ENCODE measurements at regions not wholly inside any gene's neighbourhood (a gene's known extent, or its start where the extent isn't known, plus 50 kb on each side); places are given as distances from the start of the nearest gene placed in this dataset.
"Not testable (repeated sequence)": the region's sequence is repeated elsewhere in the genome, so short reads cannot be mapped to it uniquely, and the experiment has no call there.

- H4K20me1 ChIP-seq (ENCODE audit: insufficient read depth, low read length); H3K9me2 ChIP-seq (ENCODE audit: low read depth, low read length); H3K4me3 ChIP-seq (ENCODE audit: low read depth, low read length, poor library complexity, severe bottlenecking); H3K27me3 ChIP-seq (ENCODE audit: insufficient read depth, low read length); H3F3A ChIP-seq (ENCODE audit: insufficient read depth, low read length); H3K9ac ChIP-seq (ENCODE audit: low read length); H3K27ac ChIP-seq (ENCODE audit: low read depth, low read length, poor library complexity, severe bottlenecking); H3K36me3 ChIP-seq (ENCODE audit: insufficient read depth, low read length); H3K4me1 ChIP-seq (ENCODE audit: insufficient read depth, low read length, severe bottlenecking); H2AFZ ChIP-seq (ENCODE audit: low read length); H3K4me2 ChIP-seq (ENCODE audit: low read length); H3K9me3 ChIP-seq (ENCODE audit: low read length); H3K79me2 ChIP-seq (ENCODE audit: insufficient read depth, low read length): not testable (repeated sequence)
Measured at GRCh38 chr11:71656513-71656912, 73.8 kb upstream of the KRTAP5-11 start.

- H3K9me3 ChIP-seq (ENCODE audit: low read length); H3F3A ChIP-seq (ENCODE audit: insufficient read depth, low read length); H3K9ac ChIP-seq (ENCODE audit: low read length); H3K27ac ChIP-seq (ENCODE audit: low read depth, low read length, poor library complexity, severe bottlenecking); H3K9me2 ChIP-seq (ENCODE audit: low read depth, low read length); H3K36me3 ChIP-seq (ENCODE audit: insufficient read depth, low read length); H3K4me1 ChIP-seq (ENCODE audit: insufficient read depth, low read length, severe bottlenecking); H3K79me2 ChIP-seq (ENCODE audit: insufficient read depth, low read length); H4K20me1 ChIP-seq (ENCODE audit: insufficient read depth, low read length); H3K4me2 ChIP-seq (ENCODE audit: low read length); H3K4me3 ChIP-seq (ENCODE audit: low read depth, low read length, poor library complexity, severe bottlenecking); H3K27me3 ChIP-seq (ENCODE audit: insufficient read depth, low read length); H2AFZ ChIP-seq (ENCODE audit: low read length): not testable (repeated sequence)
Measured at GRCh38 chr11:71664941-71665340, 82.3 kb upstream of the KRTAP5-11 start.

- H3F3A ChIP-seq (ENCODE audit: insufficient read depth, low read length); H3K4me1 ChIP-seq (ENCODE audit: insufficient read depth, low read length, severe bottlenecking); H3K4me3 ChIP-seq (ENCODE audit: low read depth, low read length, poor library complexity, severe bottlenecking); H3K9me2 ChIP-seq (ENCODE audit: low read depth, low read length); H3K36me3 ChIP-seq (ENCODE audit: insufficient read depth, low read length); H3K27me3 ChIP-seq (ENCODE audit: insufficient read depth, low read length); H4K20me1 ChIP-seq (ENCODE audit: insufficient read depth, low read length); H3K79me2 ChIP-seq (ENCODE audit: insufficient read depth, low read length); H2AFZ ChIP-seq (ENCODE audit: low read length); H3K4me2 ChIP-seq (ENCODE audit: low read length); H3K9ac ChIP-seq (ENCODE audit: low read length); H3K27ac ChIP-seq (ENCODE audit: low read depth, low read length, poor library complexity, severe bottlenecking); H3K9me3 ChIP-seq (ENCODE audit: low read length): not testable (repeated sequence)
Measured at GRCh38 chr11:71698110-71698509, 115.4 kb upstream of the KRTAP5-11 start.

GRCh38 chr11:71698961-71699360 lies 116.3 kb upstream of the KRTAP5-11 start:
- H3K36me3 ChIP-seq (ENCODE audit: insufficient read depth, low read length); H3K9ac ChIP-seq (ENCODE audit: low read length); H3K4me1 ChIP-seq (ENCODE audit: insufficient read depth, low read length, severe bottlenecking); H2AFZ ChIP-seq (ENCODE audit: low read length); H3K9me3 ChIP-seq (ENCODE audit: low read length); H3K9me2 ChIP-seq (ENCODE audit: low read depth, low read length); H3K27ac ChIP-seq (ENCODE audit: low read depth, low read length, poor library complexity, severe bottlenecking); H3K4me2 ChIP-seq (ENCODE audit: low read length); H3K4me3 ChIP-seq (ENCODE audit: low read depth, low read length, poor library complexity, severe bottlenecking); H4K20me1 ChIP-seq (ENCODE audit: insufficient read depth, low read length); H3K79me2 ChIP-seq (ENCODE audit: insufficient read depth, low read length); H3K27me3 ChIP-seq (ENCODE audit: insufficient read depth, low read length); H3F3A ChIP-seq (ENCODE audit: insufficient read depth, low read length): not testable (repeated sequence)
- TF ChIP-seq CTCF (IDR thresholded peaks at IDR 0.05; ENCODE audit: low read length), result peak; percentile 11; the same call in 1 of the 2 replicates

GRCh38 chr11:71701435-71702291 lies 119.0 kb upstream of the KRTAP5-11 start:
- not testable (repeated sequence) for H3K9me3 ChIP-seq (ENCODE audit: low read length); H3K4me2 ChIP-seq (ENCODE audit: low read length); H3K4me1 ChIP-seq (ENCODE audit: insufficient read depth, low read length, severe bottlenecking); H3K79me2 ChIP-seq (ENCODE audit: insufficient read depth, low read length); H3K27ac ChIP-seq (ENCODE audit: low read depth, low read length, poor library complexity, severe bottlenecking); H4K20me1 ChIP-seq (ENCODE audit: insufficient read depth, low read length); H3F3A ChIP-seq (ENCODE audit: insufficient read depth, low read length); H3K9ac ChIP-seq (ENCODE audit: low read length); H2AFZ ChIP-seq (ENCODE audit: low read length); H3K4me3 ChIP-seq (ENCODE audit: low read depth, low read length, poor library complexity, severe bottlenecking); H3K27me3 ChIP-seq (ENCODE audit: insufficient read depth, low read length); H3K9me2 ChIP-seq (ENCODE audit: low read depth, low read length); H3K36me3 ChIP-seq (ENCODE audit: insufficient read depth, low read length)

- H3F3A ChIP-seq (ENCODE audit: insufficient read depth, low read length); H3K9me2 ChIP-seq (ENCODE audit: low read depth, low read length); H4K20me1 ChIP-seq (ENCODE audit: insufficient read depth, low read length); H3K4me1 ChIP-seq (ENCODE audit: insufficient read depth, low read length, severe bottlenecking); H3K36me3 ChIP-seq (ENCODE audit: insufficient read depth, low read length); H3K79me2 ChIP-seq (ENCODE audit: insufficient read depth, low read length); H3K9me3 ChIP-seq (ENCODE audit: low read length); H3K4me3 ChIP-seq (ENCODE audit: low read depth, low read length, poor library complexity, severe bottlenecking); H3K4me2 ChIP-seq (ENCODE audit: low read length); H3K9ac ChIP-seq (ENCODE audit: low read length); H3K27ac ChIP-seq (ENCODE audit: low read depth, low read length, poor library complexity, severe bottlenecking); H2AFZ ChIP-seq (ENCODE audit: low read length); H3K27me3 ChIP-seq (ENCODE audit: insufficient read depth, low read length): not testable (repeated sequence)
Measured at GRCh38 chr11:71705086-71705737, 122.5 kb upstream of the KRTAP5-11 start.

All from OCI-LY1 (cell line).